ENCODE measurements at regions not wholly inside any gene's neighbourhood (a gene's known extent, or its start where the extent isn't known, plus 50 kb on each side); places are given as distances from the start of the nearest gene placed in this dataset.

DNA sequence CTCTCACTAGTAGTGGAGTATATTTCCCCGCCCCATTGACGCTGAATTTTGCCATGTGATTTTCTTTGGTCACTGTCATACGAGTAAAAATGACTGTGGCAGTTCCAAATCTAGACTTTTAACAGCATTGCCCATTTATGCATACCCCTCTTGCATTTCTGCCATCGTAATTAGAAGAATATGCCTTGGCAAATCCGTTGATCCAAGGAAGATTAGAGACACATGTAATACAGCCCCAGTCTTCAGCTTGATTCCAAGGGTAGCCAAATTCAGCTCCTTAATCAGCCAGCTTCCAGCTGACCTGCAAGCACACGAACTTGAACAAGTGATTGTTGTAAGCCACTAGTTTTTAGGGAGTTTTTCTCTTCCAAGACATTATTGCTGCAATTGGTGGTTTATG, 290.3 kb upstream of the ADAMTS5 start:
- DNase-seq: no peak

DNA sequence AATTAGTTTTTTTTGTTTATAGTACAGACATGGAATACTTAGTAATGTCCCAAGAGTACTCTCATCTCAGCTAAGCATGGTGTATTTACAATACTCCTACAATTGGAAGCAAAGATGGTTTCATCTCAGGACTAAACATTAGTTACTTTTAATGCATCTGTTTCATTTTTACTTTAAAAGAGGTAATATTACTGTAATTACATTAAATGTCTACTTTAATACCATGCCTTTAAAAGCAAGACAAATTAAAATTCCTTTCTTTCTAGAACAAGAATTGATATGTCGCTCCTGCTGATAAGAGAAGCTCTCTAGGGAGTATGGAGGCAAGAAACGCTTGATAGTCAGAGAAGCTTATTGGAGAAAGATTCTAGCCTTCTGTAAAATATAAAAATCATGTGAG, 284.9 kb upstream of the ADAMTS5 start:
- no peak for DNase-seq

DNA sequence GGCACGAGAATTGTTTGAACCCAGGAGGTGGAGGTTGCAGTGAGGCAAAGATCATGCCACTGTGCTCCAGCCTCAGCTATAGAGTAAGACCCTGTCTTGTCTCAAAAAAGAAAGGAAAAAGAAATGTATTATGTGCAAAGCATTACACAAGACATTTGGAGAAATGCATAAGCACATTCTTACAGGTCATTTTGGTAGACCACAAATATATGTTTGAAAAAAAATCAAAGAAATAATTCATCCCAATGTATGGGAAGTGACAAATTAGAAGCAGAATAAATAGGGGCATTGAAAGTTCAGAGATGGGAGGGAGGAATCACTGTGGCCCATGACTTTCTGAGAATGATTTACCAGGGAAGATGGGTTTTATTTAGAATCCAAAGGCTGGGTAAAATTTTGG, 283.5 kb upstream of the ADAMTS5 start:
- no peak for DNase-seq

DNA sequence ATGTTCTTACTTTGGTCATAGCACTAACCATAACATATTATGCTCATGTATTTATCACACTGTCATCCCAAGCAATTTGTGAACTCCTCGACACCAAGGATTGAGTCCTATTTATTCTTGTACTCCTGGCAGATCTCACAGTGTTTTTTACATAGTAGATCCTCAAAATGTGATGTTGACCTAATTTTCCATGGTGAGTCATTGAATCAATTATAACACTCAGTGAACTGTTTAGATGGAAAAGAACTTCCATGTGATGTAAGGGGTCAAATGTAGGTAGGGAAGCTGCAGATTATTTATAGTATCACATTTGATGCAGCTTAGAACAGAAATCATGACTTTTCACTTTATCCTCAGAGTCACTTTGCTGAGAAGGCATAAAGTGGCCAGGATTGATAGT, 281.9 kb upstream of the ADAMTS5 start:
- no peak for DNase-seq

DNA sequence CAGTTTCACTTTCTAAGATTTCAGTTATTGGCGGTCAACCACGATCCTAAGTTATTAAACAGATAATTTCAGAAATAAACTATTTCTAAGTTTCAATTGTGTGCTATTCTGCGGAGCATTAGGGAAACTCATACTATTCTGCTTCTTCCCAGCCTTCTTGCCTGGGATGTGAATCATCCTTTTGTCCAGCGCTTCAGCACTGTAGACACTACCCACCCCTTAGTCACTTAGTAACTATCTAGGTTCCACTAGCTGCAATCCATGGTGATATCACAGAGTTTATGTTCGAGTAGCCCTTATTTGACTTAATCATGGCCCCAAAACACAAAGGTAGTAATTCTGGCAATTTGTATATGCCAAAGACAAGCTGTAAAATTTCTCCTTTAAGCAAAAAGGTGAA, 279.9 kb upstream of the ADAMTS5 start:
- no peak for DNase-seq

DNA sequence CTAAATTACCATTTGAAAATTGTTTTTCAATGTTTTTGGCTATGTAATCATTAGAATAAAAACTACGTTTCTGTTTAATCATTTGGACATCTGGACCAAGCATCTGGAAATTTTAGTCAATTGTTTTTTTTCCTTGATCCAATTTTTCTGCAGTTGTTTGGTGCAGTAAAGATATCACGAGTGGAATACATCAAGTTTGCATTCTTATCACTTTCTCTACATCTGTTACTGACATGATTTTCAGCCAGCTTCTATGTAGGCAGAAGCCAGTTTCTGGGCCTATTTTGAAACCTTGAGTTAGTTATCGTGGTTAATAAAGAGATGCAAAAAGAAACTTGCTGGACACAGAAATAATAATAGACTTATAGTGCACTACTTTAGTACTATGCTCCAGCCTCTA, 277.9 kb upstream of the ADAMTS5 start:
- no peak for DNase-seq

DNA sequence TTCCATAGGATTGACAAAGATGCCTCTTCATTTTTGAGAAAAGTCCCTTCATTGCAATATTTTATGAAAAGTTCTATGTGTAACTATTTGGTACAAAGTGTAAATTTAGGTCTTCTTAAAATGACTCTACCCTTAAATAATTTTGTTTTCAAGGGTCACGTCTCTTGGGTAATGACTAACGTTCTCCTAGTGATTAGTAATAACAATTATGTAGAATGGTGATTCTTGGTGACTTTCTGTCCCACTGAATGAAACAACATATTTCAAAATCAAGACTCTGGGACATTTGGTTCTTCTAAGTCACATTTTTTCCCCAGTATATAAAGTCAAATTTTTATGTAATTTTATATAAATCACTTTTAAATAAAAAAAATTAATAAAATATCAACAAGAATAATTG, 277.5 kb upstream of the ADAMTS5 start:
- DNase-seq: no peak

DNA sequence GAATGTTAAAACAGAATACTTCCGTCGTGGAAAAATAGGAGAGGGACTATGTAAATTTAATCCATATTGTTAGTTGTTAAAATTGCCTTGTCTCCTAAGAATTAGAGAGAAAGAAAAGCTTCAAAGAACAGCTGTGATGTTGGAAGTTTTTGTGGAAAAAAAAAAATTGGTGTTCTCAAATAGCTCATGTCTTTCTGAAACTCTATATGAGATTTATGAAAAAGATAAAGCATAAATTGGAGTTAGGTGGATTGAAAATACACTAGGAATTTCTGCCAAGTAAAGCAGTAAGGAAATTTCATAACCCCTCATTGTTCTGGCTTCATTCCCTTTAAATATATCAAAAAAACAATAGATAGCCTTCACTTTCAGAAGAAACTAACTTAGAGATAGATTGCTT, 274.0 kb upstream of the ADAMTS5 start:
- DNase-seq: no peak

DNA sequence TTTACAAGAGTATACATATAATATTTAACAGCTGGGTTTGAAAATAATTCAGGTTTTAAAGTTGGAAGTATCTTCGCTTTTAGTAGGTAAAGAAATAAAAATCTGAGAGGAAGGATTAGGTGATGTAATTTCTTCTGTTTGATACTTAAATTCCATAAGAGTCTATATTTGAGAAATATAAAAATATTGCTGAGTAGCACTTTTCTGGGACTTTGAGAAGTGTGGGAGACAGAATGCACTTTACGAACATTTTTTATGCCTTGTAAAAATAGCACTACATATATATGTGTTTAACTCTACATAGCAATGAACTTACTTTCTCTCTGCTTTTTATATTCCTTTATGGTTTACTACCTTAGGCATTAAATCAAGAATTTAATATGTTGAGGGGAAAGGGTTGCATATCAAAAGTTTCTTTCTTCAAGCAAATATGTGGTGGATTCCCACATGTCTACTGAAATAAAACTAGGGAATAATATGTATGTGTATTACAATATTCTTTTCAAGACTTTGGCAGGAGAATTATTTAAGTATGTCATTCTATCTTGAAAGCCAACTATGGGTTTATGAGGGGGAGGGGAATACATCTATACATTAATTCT, 266.7 kb upstream of the ADAMTS5 start:
- no peak for DNase-seq

DNA sequence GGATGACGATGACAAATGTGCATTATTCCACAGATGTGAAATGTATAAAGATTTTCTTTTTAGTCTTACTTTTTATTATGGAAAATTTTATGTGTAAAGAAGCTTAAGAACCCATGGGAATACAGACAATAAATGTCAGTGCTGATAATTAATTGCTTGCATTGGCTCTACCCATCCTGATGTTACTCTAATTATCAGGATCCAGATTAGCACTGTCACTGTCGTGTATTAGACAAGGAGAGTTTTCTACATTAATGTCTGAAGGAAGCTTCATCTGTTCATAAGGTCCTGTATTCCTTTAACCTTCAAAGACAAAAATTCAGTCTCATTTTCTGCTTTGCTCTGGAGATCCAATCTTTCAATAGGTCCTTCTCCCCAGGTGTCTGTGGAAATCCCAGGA, 259.1 kb upstream of the ADAMTS5 start:
- DNase-seq: no peak

DNA sequence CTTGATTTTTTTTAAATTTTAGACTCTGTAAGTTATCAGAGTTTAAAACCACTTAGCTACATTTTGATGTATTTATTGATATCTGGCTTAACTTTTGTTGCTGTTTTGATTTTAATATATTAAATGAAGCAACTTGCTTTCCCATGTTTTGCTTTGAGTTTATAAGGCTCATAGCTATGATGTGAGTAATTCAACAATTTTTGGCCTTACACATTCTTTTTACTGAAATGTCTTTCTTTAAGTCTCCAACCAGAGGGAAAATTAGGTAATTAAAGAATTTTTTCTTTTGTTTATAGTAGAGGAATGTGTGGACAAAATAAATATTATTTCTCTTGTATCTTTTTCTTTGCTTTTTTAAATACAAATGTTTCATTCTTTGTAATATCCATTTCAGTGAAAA, 258.3 kb upstream of the ADAMTS5 start:
- no peak for DNase-seq

DNA sequence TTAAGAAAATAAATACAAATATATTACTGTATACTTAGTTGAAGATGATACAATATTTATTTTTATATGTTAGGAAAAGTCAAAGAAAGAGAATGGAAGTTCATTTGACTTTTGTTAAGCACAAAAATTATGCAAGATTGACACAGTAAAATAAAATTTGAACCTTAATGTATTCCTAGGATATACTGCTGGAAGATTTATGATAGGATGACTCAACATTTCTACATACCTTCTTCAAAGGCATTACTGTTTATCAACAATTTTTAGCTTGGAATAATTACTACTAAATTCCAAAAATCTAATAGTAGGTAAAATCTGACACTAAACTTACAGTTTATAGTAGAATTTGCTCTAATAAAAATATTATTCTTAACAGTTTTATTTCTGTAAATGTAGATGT, 257.3 kb upstream of the ADAMTS5 start:
- DNase-seq: no peak

DNA sequence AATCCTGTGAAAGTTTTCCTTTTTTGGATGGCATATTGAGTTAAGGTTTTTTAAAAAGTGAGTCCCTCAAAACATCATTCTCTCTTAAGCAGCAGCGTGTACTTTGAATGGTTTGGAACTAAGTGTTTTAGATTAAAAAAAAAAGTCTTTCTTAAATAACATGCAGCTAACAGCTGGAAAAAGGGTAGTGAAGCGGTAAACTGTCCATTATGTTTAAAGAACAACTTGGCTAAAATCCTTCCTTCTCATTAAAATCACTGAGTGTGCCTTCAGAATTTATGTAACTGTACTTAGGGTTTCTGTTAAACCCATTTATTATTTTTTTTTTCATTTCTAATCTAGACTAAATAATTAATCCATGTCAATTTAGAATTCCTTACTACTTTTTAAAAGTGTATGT, 254.2 kb upstream of the ADAMTS5 start:
- DNase-seq: no peak

DNA sequence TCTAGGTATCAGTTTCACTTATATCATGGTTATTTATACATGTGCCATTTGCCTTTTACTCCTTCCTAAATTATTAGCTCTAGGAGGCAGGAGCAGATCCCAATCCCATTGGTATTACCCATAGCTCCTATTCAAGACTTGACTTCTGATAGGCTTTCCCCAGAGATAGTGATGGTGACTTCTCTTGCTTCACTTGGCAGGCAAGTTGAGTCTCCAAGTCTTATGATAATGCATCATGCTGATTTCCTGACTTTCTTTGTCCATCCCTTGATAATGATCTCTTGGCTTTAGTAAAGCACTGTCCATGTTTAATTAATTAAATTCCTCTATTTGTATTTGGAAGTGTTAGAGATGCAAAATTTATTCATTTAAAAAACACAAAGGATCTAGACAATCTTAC, 253.5 kb upstream of the ADAMTS5 start:
- no peak for DNase-seq

DNA sequence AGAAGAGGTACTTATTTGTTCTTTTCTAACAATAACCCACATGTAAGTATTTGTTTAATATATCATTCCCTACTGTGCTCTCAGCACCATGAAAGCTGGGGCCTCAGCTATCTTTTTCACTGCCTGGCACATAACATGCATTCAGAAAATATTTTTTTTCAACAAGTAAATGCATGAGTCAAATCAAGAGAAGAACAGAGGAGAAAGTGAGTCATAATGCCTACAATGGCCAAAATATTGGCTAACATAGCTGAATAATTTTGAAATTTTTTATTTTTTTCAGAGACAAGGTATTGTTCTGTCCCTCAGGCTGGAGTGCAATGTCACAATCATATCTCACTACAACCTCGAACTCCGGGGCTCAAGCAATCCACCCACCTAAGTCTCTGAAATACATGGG, 252.2 kb upstream of the ADAMTS5 start:
- no peak for DNase-seq

DNA sequence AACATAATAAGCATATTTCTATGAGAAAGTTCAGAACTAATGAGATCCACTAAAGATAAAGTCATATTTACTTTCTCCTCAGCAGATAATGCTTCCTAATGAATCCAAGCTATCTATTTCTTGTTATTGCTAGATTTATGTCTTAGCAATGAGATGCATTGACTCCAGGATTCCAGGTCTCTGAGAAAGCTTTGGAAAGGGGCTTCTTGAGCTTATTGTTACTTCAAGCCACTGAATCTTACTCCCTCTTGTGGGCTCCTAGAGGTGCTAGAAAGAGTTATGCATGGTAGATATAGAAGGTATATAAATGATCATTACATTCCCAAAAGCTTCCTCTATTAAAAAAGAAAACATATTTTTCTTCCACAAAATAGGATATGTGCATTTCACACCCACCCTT, 246.4 kb upstream of the ADAMTS5 start:
- no peak for DNase-seq

DNA sequence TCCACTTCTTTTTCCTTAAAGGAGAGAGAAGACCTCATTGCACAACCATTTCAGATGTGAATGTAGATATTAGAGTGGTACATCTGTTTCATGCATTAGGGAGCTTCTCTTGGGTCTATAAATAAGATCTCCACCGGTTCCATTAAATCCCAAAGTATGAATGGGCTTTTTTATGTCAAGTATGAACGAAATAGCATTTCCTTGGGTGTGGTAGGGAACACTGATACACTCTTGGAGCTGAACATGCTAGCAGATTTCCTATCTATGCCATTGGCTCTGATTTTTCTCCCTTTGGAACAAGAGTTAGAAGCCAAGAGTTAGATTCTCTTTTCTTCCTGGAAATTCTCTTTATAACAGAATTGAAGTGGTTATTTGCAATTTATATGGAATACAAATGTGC, 245.6 kb upstream of the ADAMTS5 start:
- no peak for DNase-seq

DNA sequence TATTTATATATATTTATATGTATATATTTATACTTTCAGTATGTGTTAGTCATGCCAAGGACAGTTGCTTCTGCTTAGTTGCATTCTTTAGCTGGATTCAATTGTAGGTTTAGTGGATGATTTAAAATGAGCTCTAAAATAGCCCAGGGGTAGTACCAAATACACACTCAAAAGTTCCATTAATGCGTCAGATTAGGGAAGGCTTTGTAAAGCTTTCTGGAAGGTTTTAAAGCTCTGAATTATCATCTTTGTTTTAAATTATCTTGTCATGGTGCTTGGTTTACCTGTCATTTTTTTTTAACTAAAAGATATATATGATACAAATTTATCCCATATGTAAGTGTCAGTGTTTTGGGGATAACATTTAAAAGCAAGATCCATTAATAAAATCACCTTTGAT, 242.7 kb upstream of the ADAMTS5 start:
- DNase-seq: no peak

DNA sequence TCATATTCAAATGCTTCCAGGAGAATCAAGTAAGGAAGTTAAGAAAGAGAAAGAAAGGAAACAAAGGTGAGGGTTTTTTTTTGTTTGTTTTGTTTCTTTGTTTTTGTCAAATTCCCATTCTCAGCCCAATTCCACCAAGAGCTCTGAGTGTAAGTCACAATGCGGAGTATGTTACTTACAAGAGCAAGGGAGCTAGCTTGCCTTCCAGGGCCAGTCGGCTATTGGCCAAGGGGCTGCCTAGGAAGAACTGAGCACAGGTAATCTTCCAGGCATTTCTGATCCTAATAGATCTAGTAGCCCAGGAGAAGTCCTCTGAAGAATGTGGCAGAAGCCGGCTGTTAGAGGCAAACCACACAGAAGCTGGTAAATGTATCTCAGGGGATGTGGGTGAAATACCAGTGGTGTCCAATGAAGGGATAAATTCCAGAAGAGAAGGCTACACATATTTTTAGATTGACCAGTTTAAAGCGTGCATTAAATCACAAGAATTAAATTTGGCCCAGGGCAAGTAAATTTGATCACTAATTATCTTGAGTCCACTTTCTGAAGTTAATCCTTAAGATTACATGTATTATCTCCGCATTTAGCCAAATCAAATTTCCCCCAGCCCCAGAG, 239.6 kb upstream of the ADAMTS5 start:
- no peak for DNase-seq

DNA sequence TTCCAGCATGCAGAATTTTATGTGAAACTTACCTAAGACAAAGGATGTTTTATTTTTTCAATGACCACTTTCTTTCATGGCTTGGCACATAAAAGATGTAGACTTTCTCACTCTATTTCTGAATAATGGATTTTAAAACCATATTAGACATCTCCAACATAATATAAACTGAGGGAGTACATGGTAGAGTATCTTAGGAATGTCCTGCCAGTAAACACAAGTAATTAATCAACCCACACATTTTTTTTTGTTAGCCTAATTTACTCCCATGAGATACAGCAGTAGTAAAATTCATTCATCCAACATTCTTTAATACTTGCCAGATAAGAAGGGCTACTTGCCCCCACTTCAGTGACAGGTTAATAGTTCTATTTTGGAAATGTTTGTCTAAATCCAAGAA, 235.4 kb upstream of the ADAMTS5 start:
- DNase-seq: no peak

DNA sequence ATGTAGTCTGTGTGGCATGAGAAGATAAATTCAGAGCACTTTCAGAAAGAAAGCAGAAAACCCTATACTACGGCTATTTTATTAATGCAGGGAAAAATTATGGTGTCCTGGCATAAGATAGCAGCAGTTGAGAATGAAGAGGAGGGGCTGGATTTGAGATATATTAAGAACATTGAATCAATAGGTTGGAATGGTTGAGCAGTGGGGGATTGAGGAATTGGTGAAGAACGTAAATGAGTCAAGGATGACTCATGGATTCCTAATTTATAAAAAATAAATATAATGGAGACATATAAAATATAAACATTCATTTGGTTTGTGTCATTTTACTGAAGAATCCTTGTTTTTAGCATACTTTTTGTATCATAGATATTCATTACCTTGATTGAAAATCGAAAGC, 234.3 kb upstream of the ADAMTS5 start:
- no peak for DNase-seq

DNA sequence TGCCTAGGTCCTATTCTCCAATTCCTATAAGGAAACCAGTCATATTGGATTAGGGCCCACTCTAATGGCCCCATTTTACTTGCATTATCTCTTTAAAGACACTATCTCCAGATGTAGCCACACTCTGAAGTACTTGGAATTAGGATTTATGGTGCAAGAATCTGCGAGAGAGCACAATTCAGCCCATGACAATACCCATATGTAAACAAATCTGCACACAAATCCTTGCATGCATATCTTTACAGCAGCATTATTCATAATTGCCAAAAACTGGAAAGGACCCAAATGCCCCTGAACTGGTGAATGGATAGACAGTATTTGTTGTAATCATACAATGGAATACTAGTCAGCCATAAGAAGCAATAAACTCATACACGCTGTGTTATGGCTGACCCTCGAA, 229.8 kb upstream of the ADAMTS5 start:
- no peak for DNase-seq

DNA sequence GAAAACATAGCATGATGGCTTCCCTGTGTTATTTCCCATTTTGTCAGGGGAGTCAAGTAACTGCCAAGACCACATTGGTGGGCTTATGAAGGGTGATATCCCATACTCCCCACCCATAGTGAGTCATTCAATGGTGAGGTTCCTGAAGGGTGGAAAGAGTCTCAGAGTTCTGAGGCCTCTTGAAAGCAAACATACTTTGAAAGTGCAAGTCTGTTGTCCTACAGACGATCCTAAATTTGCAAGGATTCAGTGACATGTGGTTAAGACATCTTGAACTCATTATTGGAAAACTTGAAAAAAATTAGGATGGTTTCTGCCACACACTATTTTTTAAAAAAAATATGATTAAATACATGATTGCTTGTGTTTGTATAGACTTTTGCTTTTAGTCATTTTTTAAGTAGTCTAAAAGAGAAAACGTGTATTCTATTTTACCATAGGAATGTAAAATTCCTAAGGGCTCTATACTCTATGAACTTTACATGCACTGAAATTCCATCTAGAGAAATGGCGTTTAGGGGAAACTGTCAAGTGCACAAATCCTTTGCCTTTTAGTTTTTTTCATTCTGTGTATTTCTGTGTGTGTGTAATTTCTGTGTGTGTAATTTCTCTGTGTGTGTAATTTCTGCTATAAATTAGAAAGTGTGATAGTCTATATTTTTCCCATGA, 225.5 kb upstream of the ADAMTS5 start:
- no peak for DNase-seq

DNA sequence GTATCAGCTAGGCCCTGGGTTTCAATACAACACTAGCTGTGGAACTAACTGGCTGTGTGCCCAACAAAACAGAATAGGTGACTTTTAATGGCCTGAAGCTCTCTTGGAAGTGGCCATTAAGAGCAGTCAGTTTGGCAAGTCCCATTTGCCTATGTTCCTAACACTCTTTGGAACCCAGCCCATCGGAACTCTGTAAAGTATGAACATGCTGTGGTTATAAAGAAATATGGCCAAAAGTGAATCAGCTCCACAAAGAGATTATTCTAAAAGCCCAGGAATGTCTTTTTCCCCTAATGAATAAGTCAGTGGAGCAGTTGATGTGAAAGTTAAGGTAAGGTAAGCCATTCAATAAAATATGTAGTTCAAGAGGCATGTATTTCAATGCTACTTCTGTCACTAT, 223.7 kb upstream of the ADAMTS5 start:
- no peak for DNase-seq

DNA sequence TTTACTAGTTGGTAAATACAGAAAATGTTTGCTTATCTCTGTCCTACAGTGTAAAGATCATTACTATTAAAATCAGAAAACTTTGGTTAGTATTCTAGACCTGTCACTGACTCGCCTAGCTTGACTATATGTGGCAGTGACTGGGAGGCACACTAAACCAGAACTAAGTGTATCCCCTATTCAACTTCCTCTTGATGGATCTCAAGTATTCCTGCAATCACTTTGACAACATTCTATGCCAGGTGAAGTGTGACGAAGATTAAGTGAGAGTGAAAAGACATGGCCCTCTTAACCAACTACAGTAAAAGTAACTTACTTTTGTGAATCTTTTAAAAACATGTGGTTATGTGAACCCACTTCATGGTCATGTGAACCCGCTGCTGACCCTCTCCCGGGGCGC, 223.0 kb upstream of the ADAMTS5 start:
- no peak for DNase-seq
